ENCODE measurements at regions not wholly inside any gene's neighbourhood (a gene's known extent, or its start where the extent isn't known, plus 50 kb on each side); places are given as distances from the start of the nearest gene placed in this dataset.
A peak's percentile ranks its signal among the peaks of the same experiment; 100 is the strongest.
"Not testable (repeated sequence)": the region's sequence is repeated elsewhere in the genome, so short reads cannot be mapped to it uniquely, and the experiment has no call there.

GRCh38 chr10:22875581-22875980 is 52.3 kb upstream of the ARMC3 start:
- no peak for DNase-seq (ENCODE audit: low spot score)

- DNase-seq (ENCODE audit: low spot score) = peak; percentile 88
Observed at GRCh38 chr10:22874189-22874854, 53.5 kb upstream of the ARMC3 start.

- DNase-seq (ENCODE audit: low spot score) = no peak
Observed at GRCh38 chr10:22856444-22857074, 71.3 kb upstream of the ARMC3 start.

- no peak for DNase-seq (ENCODE audit: low spot score)
Observed at GRCh38 chr10:22854935-22855421, 72.9 kb upstream of the ARMC3 start.

- DNase-seq (ENCODE audit: low spot score) = no peak
Observed at GRCh38 chr10:22853906-22854447, 73.9 kb upstream of the ARMC3 start.

GRCh38 chr10:22852712-22853353 is 75.0 kb upstream of the ARMC3 start:
- DNase-seq (ENCODE audit: low spot score) = no peak

GRCh38 chr10:22851865-22852239 is 76.0 kb upstream of the ARMC3 start:
- DNase-seq (ENCODE audit: low spot score) = no peak

GRCh38 chr10:22850541-22850940 is 77.3 kb upstream of the ARMC3 start:
- no peak for DNase-seq (ENCODE audit: low spot score)

- peak; percentile 98 for DNase-seq (ENCODE audit: low spot score)
Observed at GRCh38 chr10:22849077-22849805, 78.6 kb upstream of the ARMC3 start.

GRCh38 chr10:22848509-22848908 is 79.3 kb upstream of the ARMC3 start:
- no peak for DNase-seq (ENCODE audit: low spot score)

GRCh38 chr10:22846294-22846693 is 81.6 kb upstream of the ARMC3 start:
- DNase-seq (ENCODE audit: low spot score) = no peak

GRCh38 chr10:22839639-22840038 is 88.2 kb upstream of the ARMC3 start:
- DNase-seq (ENCODE audit: low spot score) = no peak

GRCh38 chr10:22837771-22838170 is 90.1 kb upstream of the ARMC3 start:
- DNase-seq (ENCODE audit: low spot score) = no peak

- peak; percentile 52 for DNase-seq (ENCODE audit: low spot score)
Observed at GRCh38 chr10:22837351-22837750, 90.5 kb upstream of the ARMC3 start.

GRCh38 chr10:22834471-22834870 is 93.4 kb upstream of the ARMC3 start:
- DNase-seq (ENCODE audit: low spot score) = peak; percentile 47

- peak; percentile 87 for DNase-seq (ENCODE audit: low spot score)
Observed at GRCh38 chr10:22833781-22834180, 94.1 kb upstream of the ARMC3 start.

GRCh38 chr10:22833353-22833752 is 94.5 kb upstream of the ARMC3 start:
- DNase-seq (ENCODE audit: low spot score) = no peak

- no peak for DNase-seq (ENCODE audit: low spot score)
Observed at GRCh38 chr10:22832851-22833250, 95.0 kb upstream of the ARMC3 start.

- DNase-seq (ENCODE audit: low spot score) = no peak
Observed at GRCh38 chr10:22832066-22832602, 95.7 kb upstream of the ARMC3 start.

- DNase-seq (ENCODE audit: low spot score) = no peak
Observed at GRCh38 chr10:22831586-22831985, 96.3 kb upstream of the ARMC3 start.

GRCh38 chr10:22828712-22829111 is 99.1 kb upstream of the ARMC3 start:
- DNase-seq (ENCODE audit: low spot score) = not testable (repeated sequence)

GRCh38 chr10:22825841-22826240 is 102.0 kb upstream of the ARMC3 start:
- DNase-seq (ENCODE audit: low spot score) = no peak
